Thoracic aorta (tissue), 2 donors: ENCODE measurements at regions not wholly inside any gene's neighbourhood (a gene's known extent, or its start where the extent isn't known, plus 50 kb on each side); places are given as distances from the start of the nearest gene placed in this dataset.

ENCODE experiments used
- ATAC-seq: fragments of 150-250 bp; one replicate; pipeline ENCODE4 v1.8.0; 2017; ENCODE audit warnings: low read depth; ENCODE audit not compliant: insufficient number of reproducible peaks, low FRiP score
- DNase-seq: peaks from one replicate; pipeline ENCODE4 v3.0.0-alpha.2; 2020; ENCODE audit warnings: low spot score
- H3K27ac ChIP-seq, 2 donors: fragments of 200-600 bp; sonication (generic); 1 replicate in 1 of 2; 2 replicates in 1 of 2; pipeline ENCODE4 v1.5.1; 2016; ENCODE audit warnings: mild to moderate bottlenecking in 2 of 2, moderate library complexity in 2 of 2
- H3K27me3 ChIP-seq: fragments of 200-600 bp; sonication (generic); replicated peaks from 2 replicates; pipeline ENCODE4 v1.6.0; 2016; ENCODE audit warnings: mild to moderate bottlenecking; ENCODE audit not compliant: insufficient read depth
- H3K36me3 ChIP-seq: fragments of 200-600 bp; sonication (generic); one replicate; pipeline ENCODE4 v1.5.1; 2016
- H3K4me1 ChIP-seq, 2 donors: fragments of 200-600 bp; sonication (generic); 1 replicate in 1 of 2; 2 replicates in 1 of 2; pipeline versions ENCODE4 v1.5.1 to v1.6.0; 2016; ENCODE audit warnings: low read depth in 2 of 2, mild to moderate bottlenecking in 1 of 2; ENCODE audit not compliant: control insufficient read depth in 1 of 2
- H3K4me3 ChIP-seq: fragments of 200-600 bp; sonication (generic); 2 replicates; pipeline ENCODE4 v1.5.1; 2016; ENCODE audit warnings: mild to moderate bottlenecking
- H3K9me3 ChIP-seq: fragments of 200-600 bp; sonication (generic); 2 replicates; pipeline ENCODE4 v1.5.1; 2016
- CTCF ChIP-seq: fragments of 200-600 bp; sonication (generic); IDR thresholded peaks from one replicate; pipeline ENCODE4 v1.5.1; 2019; ENCODE audit warnings: antibody characterized with exemption

DNA sequence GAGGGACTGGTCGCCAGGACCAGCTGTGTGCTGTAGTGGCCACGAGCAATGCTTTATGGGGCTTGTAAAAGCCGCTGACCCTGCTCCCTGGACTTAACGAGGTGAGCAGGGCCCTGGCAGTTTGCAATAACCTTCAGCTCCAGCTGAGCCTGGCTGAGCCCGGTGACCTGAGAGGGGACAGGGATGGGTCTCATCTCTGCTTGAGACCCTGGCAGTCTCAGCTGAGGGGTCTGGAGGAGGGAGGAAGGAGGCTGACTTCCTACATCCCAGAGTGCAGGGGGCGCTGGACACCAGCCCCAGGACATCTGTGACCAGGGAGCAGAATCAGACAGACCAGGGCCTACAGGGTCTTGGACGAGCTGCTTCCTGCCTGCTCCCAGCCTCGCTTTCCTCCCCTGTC lies 277.5 kb upstream of the MVB12B start:
- Histone ChIP-seq H3K9me3 (peaks cover 16% of the 10 kb centered on the region), H3K27me3 (no peaks in the 10 kb centered on the region), H3K4me3 (no peak overlapping the region), H3K27ac (no peak overlapping the region), H3K4me1 (no peaks in the 10 kb centered on the region), H3K36me3 (no peaks in the 10 kb centered on the region)
- DNase-seq, result no peak
- no peak for TF ChIP-seq CTCF
- ATAC-seq, result no peak

GRCh38 chr9:126049896-126050604 lies 276.6 kb upstream of the MVB12B start:
- H3K36me3 ChIP-seq, result no peaks in the 10 kb centered on the region
- no peaks in the 10 kb centered on the region for H3K4me1 ChIP-seq
- DNase-seq (no peak), ATAC-seq (no peak)
- no peak for TF ChIP-seq CTCF
- H3K27me3 ChIP-seq, result no peaks in the 10 kb centered on the region
- peaks cover 12% of the 10 kb centered on the region for H3K9me3 ChIP-seq
- H3K27ac ChIP-seq, result no peak overlapping the region
- no peak overlapping the region for H3K4me3 ChIP-seq

DNA sequence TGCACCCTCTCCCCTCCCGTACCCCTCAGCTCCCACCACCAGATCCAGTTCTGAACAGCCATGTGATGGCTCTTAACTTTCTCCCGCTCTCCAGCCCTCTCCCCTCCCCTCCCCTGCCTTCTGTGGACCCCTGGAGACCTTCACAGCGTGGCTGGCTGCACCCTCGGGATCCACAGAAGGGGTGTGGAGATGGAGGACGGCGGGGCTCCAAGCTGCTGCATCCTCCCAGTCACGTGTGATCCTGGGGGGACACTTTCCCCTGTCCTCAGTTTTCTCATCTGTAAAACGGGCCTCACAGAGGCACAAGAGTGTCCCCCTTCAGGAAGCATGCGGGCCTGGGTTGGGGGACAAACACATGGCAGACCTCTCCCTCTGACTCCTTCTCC lies 276.0 kb upstream of the MVB12B start:
- no peak for TF ChIP-seq CTCF
- Histone ChIP-seq H3K4me3 (no peak overlapping the region), H3K4me1 (no peaks in the 10 kb centered on the region), H3K27ac (no peak overlapping the region), H3K36me3 (no peaks in the 10 kb centered on the region), H3K9me3 (peaks cover 7% of the 10 kb centered on the region), H3K27me3 (no peaks in the 10 kb centered on the region)
- ATAC-seq, result no peak
- DNase-seq, result no peak

DNA sequence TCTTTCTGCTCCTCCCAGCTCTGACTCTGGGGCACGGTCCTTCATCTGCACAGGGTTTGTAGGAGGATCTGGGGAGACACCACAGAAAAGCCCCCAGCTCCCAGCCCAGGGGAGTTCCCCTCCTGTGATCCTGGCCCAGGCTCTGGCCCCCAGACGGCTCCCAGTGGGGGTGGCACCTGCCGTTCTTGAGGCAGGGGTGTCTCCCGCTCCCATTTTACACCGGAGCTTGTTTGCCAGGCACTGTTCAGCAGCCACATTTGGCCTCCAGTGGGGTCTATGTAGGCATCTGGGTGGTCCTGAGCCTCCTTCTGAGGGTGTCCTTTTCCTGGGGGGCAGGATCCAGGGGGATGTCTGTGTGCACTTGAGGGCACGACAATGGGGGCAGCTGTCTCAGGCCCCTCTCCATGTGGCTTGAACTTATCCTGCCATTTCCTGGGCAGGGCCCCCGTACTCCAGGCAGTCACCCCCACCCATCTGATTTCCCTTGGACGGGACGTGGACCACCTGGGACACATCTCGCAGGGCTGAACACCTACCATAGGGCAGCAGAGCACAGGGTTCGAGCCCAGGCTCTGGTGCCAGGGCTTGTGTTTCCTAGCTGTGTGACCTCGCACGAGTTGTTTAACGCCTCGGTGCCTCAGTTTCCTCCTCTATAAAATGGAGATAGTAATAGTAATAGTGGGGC lies 275.0 kb upstream of the MVB12B start:
- no peak for TF ChIP-seq CTCF
- Histone ChIP-seq H3K36me3 (no peaks in the 10 kb centered on the region), H3K4me1 (no peaks in the 10 kb centered on the region), H3K27ac (no peak overlapping the region), H3K4me3 (no peak overlapping the region), H3K9me3 (no peaks in the 10 kb centered on the region), H3K27me3 (no peaks in the 10 kb centered on the region)
- ATAC-seq, result no peak
- no peak for DNase-seq

DNA sequence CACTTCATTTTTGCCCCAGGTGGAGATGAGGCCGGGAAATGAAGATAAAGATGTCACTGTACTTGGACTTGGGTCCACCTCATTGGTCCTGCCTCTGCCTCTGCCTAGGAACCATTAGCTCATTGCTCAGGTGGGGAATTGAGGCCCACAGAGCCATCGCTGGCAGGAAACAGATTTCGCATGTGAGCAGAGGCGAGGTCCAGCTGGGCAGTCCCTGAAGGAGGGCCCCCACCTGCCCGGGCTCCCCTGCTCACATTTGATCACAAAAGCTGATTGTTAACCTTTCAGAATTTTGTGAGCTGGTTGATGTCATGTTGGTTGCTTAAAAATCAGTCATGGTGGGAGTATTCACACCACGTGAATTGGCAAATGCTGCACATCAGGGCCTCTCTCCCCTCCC lies 273.8 kb upstream of the MVB12B start:
- H3K9me3 ChIP-seq, result no peaks in the 10 kb centered on the region
- no peaks in the 10 kb centered on the region for H3K27me3 ChIP-seq
- TF ChIP-seq CTCF, result no peak
- H3K36me3 ChIP-seq, result no peaks in the 10 kb centered on the region
- no peak overlapping the region for H3K4me3 ChIP-seq
- DNase-seq (no peak), ATAC-seq (no peak)
- H3K27ac ChIP-seq, result no peak overlapping the region
- no peaks in the 10 kb centered on the region for H3K4me1 ChIP-seq
